LHCN-M2 (cell line): ENCODE measurements at regions not wholly inside any gene's neighbourhood (a gene's known extent, or its start where the extent isn't known, plus 50 kb on each side); places are given as distances from the start of the nearest gene placed in this dataset.
A peak's percentile ranks its signal among the peaks of the same experiment; 100 is the strongest.

Source experiments
- DNase-seq: peaks from one replicate; pipeline ENCODE4 v3.0.0-alpha.2; 2012; ENCODE audit warnings: low read depth

- no peak for DNase-seq
Measured at GRCh38 chr1:113007706-113008364, 51.8 kb upstream of the SLC16A1 start.

GRCh38 chr1:113008365-113008714 is 52.3 kb upstream of the SLC16A1 start:
- no peak for DNase-seq

- no peak for DNase-seq
Measured at GRCh38 chr1:113012149-113012548, 56.2 kb upstream of the SLC16A1 start.

- no peak for DNase-seq
Measured at GRCh38 chr1:113013823-113014222, 57.8 kb upstream of the SLC16A1 start.

- no peak for DNase-seq
Measured at GRCh38 chr1:113014508-113014907, 58.5 kb upstream of the LRIG2 start.

GRCh38 chr1:113018911-113019310 is 54.1 kb upstream of the LRIG2 start:
- DNase-seq: no peak

GRCh38 chr1:113021430-113022085 is 51.4 kb upstream of the LRIG2 start:
- peak; percentile 19 for DNase-seq
